KMS-11 (cell line): ENCODE measurements at regions not wholly inside any gene's neighbourhood (a gene's known extent, or its start where the extent isn't known, plus 50 kb on each side); places are given as distances from the start of the nearest gene placed in this dataset.

Experiments used
- H2AFZ ChIP-seq: fragments of 200-600 bp; sonication (generic); 2 replicates; pipeline ENCODE4 v1.6.1; 2016; ENCODE audit warnings: antibody characterized with exemption, mixed run types, low read depth
- H3K27ac ChIP-seq: fragments of 200-600 bp; sonication (generic); 2 replicates; pipeline ENCODE4 v1.6.1; 2016; ENCODE audit warnings: mild to moderate bottlenecking, mixed run types
- H3K27me3 ChIP-seq: fragments of 200-600 bp; sonication (generic); 2 replicates; pipeline ENCODE4 v1.6.1; 2017; ENCODE audit warnings: mild to moderate bottlenecking, low read depth, mixed run types, moderate library complexity; ENCODE audit not compliant: insufficient read depth
- H3K36me3 ChIP-seq: fragments of 200-600 bp; sonication (generic); 2 replicates; pipeline ENCODE4 v1.6.1; 2017; ENCODE audit warnings: mild to moderate bottlenecking, mixed run types; ENCODE audit not compliant: insufficient read depth
- H3K4me1 ChIP-seq: fragments of 200-600 bp; sonication (generic); 2 replicates; pipeline ENCODE4 v1.6.1; 2016; ENCODE audit warnings: mild to moderate bottlenecking, low read depth, mixed run types; ENCODE audit not compliant: poor library complexity, severe bottlenecking
- H3K4me2 ChIP-seq: fragments of 200-600 bp; sonication (generic); 2 replicates; pipeline ENCODE4 v1.7.0; 2016; ENCODE audit warnings: mild to moderate bottlenecking, mixed run types
- H3K4me3 ChIP-seq: fragments of 200-600 bp; sonication (generic); IDR thresholded peaks from 2 replicates; pipeline ENCODE4 v1.6.1; 2017; ENCODE audit warnings: low read depth, low read length, mixed read lengths; ENCODE audit not compliant: insufficient read depth
- H3K79me2 ChIP-seq: fragments of 200-600 bp; sonication (generic); 2 replicates; pipeline ENCODE4 v1.6.1; 2016; ENCODE audit warnings: low read depth, mixed run types; ENCODE audit not compliant: insufficient read depth
- H3K9ac ChIP-seq: fragments of 200-600 bp; sonication (generic); 2 replicates; pipeline ENCODE4 v1.6.1; 2016; ENCODE audit warnings: mild to moderate bottlenecking, mixed run types
- H4K20me1 ChIP-seq: fragments of 200-600 bp; sonication (generic); 2 replicates; pipeline ENCODE4 v1.6.1; 2016; ENCODE audit warnings: mild to moderate bottlenecking, mixed run types; ENCODE audit not compliant: insufficient read depth
- TF ChIP-seq, protein P1 (sequence below): fragments of 200-600 bp; sonication (generic); conservative IDR thresholded peaks from 2 replicates; pipeline ENCODE4 v1.6.1; 2017; ENCODE audit warnings: low read depth, mild to moderate bottlenecking, antibody characterized with exemption, low read length, moderate library complexity, mixed read lengths

DNA sequence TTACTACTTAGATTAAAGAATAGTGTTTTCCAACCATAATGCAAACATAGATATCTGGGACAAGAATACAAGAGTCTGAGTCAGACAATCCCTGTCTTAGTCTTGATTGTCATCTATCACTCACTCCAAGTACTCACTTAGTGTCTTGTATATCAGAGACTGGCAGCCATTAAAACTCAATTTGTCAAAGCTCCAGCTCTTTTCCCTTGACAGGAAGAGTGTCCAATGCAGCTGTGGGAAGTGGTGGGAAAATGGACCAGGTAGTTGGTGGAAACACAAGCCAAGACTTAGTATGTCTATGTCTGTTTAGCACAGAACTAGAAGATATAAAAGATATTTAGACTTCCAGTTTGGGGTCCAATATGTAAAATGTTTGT lies 271.6 kb upstream of the CLEC14A start:
- Histone ChIP-seq H3K36me3 (no peaks in the 10 kb centered on the region), H3K4me2 (no peak overlapping the region), H4K20me1 (no peaks in the 10 kb centered on the region), H3K79me2 (no peaks in the 10 kb centered on the region), H3K27me3 (no peaks in the 10 kb centered on the region), H3K4me3 (no peak overlapping the region), H2AFZ (no peak overlapping the region), H3K9ac (no peak overlapping the region), H3K27ac (no peak overlapping the region), H3K4me1 (no peaks in the 10 kb centered on the region)
- TF ChIP-seq, protein P1, sequence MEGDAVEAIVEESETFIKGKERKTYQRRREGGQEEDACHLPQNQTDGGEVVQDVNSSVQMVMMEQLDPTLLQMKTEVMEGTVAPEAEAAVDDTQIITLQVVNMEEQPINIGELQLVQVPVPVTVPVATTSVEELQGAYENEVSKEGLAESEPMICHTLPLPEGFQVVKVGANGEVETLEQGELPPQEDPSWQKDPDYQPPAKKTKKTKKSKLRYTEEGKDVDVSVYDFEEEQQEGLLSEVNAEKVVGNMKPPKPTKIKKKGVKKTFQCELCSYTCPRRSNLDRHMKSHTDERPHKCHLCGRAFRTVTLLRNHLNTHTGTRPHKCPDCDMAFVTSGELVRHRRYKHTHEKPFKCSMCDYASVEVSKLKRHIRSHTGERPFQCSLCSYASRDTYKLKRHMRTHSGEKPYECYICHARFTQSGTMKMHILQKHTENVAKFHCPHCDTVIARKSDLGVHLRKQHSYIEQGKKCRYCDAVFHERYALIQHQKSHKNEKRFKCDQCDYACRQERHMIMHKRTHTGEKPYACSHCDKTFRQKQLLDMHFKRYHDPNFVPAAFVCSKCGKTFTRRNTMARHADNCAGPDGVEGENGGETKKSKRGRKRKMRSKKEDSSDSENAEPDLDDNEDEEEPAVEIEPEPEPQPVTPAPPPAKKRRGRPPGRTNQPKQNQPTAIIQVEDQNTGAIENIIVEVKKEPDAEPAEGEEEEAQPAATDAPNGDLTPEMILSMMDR: no peak

DNA sequence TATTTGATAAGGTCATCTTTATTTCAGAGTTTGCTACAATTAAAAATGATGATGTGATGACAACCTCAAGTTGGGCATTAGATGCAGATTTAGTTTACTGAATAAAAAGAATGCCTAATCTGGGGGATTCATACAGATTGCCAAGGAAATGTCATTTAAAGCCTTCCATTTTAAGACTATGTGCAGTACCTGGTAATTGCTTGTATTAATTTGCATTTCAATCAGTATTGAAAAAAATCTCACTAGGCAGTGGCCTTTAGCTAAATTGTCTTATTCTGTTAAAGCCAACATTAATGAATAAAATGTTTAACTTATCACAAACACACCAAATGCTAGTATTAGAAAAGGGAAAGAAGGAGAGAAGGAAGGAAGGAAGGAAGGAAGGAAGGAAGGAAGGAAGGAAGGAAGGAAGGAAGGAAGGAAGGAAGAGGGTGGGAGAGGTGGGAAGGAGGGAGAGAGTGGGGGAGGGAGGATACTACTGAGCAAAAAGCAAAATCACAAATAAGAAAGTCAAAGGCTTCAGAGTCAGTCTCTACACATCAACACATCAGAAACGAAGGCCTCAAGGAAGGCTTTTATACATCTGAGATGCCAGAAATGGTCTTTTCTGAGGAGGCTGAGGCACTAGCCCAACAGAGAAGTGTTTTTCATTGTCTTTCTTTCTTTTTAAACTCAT lies 271.1 kb upstream of the CLEC14A start:
- no peak overlapping the region for H2AFZ ChIP-seq

DNA sequence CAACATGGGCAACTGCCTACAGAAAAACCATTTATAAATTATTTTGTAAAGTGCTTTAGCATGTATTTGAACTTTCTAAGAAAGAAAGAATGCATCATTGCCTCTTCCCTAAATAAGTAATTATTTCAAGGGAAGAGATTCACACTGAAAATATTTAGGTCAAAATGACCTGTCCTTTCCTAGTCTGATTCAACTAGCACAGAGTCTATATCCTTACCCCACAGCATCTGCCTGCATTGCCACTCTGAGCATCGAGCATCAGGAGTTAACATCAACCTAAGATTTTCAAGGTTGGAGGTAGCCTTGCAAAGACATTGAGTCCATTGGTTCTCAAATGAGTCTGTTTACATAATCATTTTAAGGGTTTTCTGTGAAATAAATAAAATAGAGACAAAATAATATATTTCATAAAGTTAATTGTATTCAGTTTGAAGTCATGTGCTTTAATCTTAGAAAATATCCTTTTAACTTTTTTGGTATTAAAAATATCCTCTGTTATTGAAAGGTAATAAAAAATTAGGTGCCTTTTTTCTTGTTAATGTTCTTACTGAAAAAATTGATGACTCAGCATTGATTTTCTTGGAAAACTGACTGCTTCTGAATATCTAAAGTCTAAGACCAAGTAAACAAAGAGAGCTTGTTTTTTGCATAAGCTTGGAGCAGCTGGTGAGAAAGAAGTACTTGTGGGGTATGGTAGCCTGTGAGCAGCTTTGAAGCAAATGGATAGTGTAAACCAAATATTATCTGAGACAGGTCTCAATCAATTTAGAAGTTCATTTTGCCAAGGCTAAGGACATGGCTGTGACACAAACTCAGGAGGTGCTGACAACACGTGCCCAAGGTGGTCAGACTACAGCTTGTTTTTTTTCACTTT lies 269.0 kb upstream of the CLEC14A start:
- no peaks in the 10 kb centered on the region for H3K4me1 ChIP-seq
- no peaks in the 10 kb centered on the region for H3K27me3 ChIP-seq
- no peak overlapping the region for H3K4me2 ChIP-seq
- no peak overlapping the region for H3K4me3 ChIP-seq
- H3K27ac ChIP-seq: no peak overlapping the region
- no peaks in the 10 kb centered on the region for H3K36me3 ChIP-seq
- no peak overlapping the region for H2AFZ ChIP-seq
- H3K79me2 ChIP-seq: no peaks in the 10 kb centered on the region
- TF ChIP-seq, protein P1: no peak
- no peak overlapping the region for H3K9ac ChIP-seq
- H4K20me1 ChIP-seq: no peaks in the 10 kb centered on the region

More for the DNA sequence above, 271.1 kb upstream of the CLEC14A start:
- Histone ChIP-seq H3K79me2 (no peaks in the 10 kb centered on the region), H3K4me3 (no peak overlapping the region), H3K36me3 (no peaks in the 10 kb centered on the region), H3K27me3 (no peaks in the 10 kb centered on the region), H3K4me1 (no peaks in the 10 kb centered on the region), H3K9ac (no peak overlapping the region), H3K4me2 (no peak overlapping the region), H3K27ac (no peak overlapping the region), H4K20me1 (no peaks in the 10 kb centered on the region)
- TF ChIP-seq, protein P1: no peak

DNA sequence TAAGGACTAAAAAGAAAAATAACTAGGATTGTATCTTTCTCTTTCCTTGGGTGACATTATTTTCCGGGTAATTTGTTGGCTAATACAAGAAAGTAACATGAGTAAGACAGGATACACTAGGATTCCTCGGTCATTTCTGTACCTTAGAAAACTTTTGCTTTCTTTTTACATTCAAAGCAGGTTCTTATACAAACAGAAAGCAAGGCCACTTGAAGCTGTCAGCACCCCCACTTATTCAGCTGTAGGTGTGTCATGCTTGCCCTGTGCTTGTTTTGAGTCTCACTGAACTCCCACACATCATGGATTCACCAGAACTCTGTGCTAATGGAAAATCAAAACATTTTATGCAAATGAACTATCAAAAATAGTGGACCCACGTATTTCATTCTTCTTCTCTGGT lies 266.8 kb upstream of the CLEC14A start:
- no peaks in the 10 kb centered on the region for H3K79me2 ChIP-seq
- H3K27ac ChIP-seq: no peak overlapping the region
- H4K20me1 ChIP-seq: no peaks in the 10 kb centered on the region
- no peak overlapping the region for H3K4me2 ChIP-seq
- no peaks in the 10 kb centered on the region for H3K4me1 ChIP-seq
- H3K36me3 ChIP-seq: no peaks in the 10 kb centered on the region
- no peak overlapping the region for H3K9ac ChIP-seq
- H2AFZ ChIP-seq: no peak overlapping the region; the same call in 1 of the 2 replicates
- H3K27me3 ChIP-seq: no peaks in the 10 kb centered on the region
- H3K4me3 ChIP-seq: no peak overlapping the region
- TF ChIP-seq, protein P1: no peak
